K562 (cell line): ENCODE measurements at regions not wholly inside any gene's neighbourhood (a gene's known extent, or its start where the extent isn't known, plus 50 kb on each side); places are given as distances from the start of the nearest gene placed in this dataset.

ENCODE experiments used
- ATAC-seq: fragments of 200-7000 bp; cut with Tn5 transposase; 3 replicates; pipeline ENCODE4 v1.9.1; 2020; ENCODE audit warnings: moderate library complexity
- BruUV-seq: library from RNA; stranded (reverse); fragments of 400-500 nt; replicated peaks from 2 replicates; lab custom pipeline; 2021; lab: Mats Ljungman, UMichigan
- CTCF ChIA-PET: fragments of 300-600 bp; formaldehyde crosslinking; extraction: SDS; loops from one replicate; lab custom pipeline; 2021; ENCODE audit warnings: low intra/inter-chr PET ratio; lab: Yijun Ruan, JAX
- POLR2A ChIA-PET: fragments of 300-600, 350-650 bp; sonication (Branson Sonifier 250); formaldehyde crosslinking; extraction: SDS; loops from one replicate; lab custom pipeline; 2021; ENCODE audit warnings: antibody characterized with exemption, inconsistent platforms; lab: Yijun Ruan, JAX
- DNase-seq, 4 experiments: peaks; one replicate each; pipeline versions ENCODE4 v3.0.0 to v3.0.0-alpha.2; 2011 to 2018; ENCODE audit warnings: low spot score in 3 of 4, mixed read lengths in 3 of 4; ENCODE audit errors: extremely low read depth in 1 of 4
- FAIRE-seq: peaks from 2 replicates; lab custom pipeline; 2011; peaks lifted over from hg19 to GRCh38; lab: Jason Lieb, UNC
- H2AFZ ChIP-seq: 2 replicates; pipeline ENCODE4 v1.6.0; 2011; ENCODE audit warnings: low read depth, low read length, control low read depth, inconsistent platforms
- H3K27ac ChIP-seq: fragments of 200-600 bp; 3 replicates; pipeline ENCODE4 v1.8.0; 2011; ENCODE audit warnings: low read depth, mild to moderate bottlenecking, control low read depth, inconsistent platforms, low read length, moderate library complexity, mixed read lengths; ENCODE audit errors: extremely low read depth
- H3K27me3 ChIP-seq, 2 experiments: fragments of 300-600 bp in 1 of 2; 2 replicates in 1 of 2; 3 replicates in 1 of 2; pipeline versions ENCODE4 v1.6.0 to v1.8.0; 2011; ENCODE audit warnings: inconsistent platforms in 2 of 2, low read length in 2 of 2, mild to moderate bottlenecking in 1 of 2, mixed read lengths in 1 of 2, moderate library complexity in 1 of 2; ENCODE audit not compliant: control insufficient read depth in 2 of 2, insufficient read depth in 2 of 2
- H3K36me3 ChIP-seq: fragments of 300-600 bp; 3 replicates; pipeline ENCODE4 v1.8.0; 2011; ENCODE audit warnings: mild to moderate bottlenecking, low read length, inconsistent platforms; ENCODE audit not compliant: control insufficient read depth, insufficient read depth
- H3K4me1 ChIP-seq, 2 experiments: fragments of 200-600 bp in 1 of 2; replicated peaks in 1 of 2; 2 replicates in 1 of 2; 3 replicates in 1 of 2; pipeline versions ENCODE4 v1.5.1 to v1.8.0; 2011; ENCODE audit warnings: inconsistent platforms in 2 of 2, low read length in 2 of 2, mild to moderate bottlenecking in 1 of 2, mixed read lengths in 1 of 2, moderate library complexity in 1 of 2; ENCODE audit not compliant: control insufficient read depth in 2 of 2, insufficient read depth in 2 of 2
- H3K4me2 ChIP-seq: 2 replicates; pipeline ENCODE4 v1.6.1; 2011; ENCODE audit warnings: low read length, control low read depth, inconsistent platforms, mixed read lengths; ENCODE audit not compliant: insufficient read depth
- H3K4me3 ChIP-seq: fragments of 200-600 bp; sonication (generic), shearing (Covaris generic); 2 replicates; pipeline ENCODE4 v1.5.1; 2016; ENCODE audit warnings: control low read depth, inconsistent platforms
- H3K79me2 ChIP-seq: fragments of 200-600 bp; 3 replicates; pipeline ENCODE4 v1.8.0; 2011; ENCODE audit warnings: low read length, inconsistent platforms; ENCODE audit not compliant: control insufficient read depth, insufficient read depth
- H3K9ac ChIP-seq, 2 experiments: 2 replicates each; pipeline versions ENCODE4 v1.6.0 to v1.6.1; 2011; ENCODE audit warnings: low read depth in 2 of 2, low read length in 2 of 2, control low read depth in 1 of 2, inconsistent platforms in 1 of 2, mild to moderate bottlenecking in 1 of 2, mixed read lengths in 1 of 2; ENCODE audit not compliant: insufficient read depth in 1 of 2
- H3K9me1 ChIP-seq: one replicate; pipeline ENCODE4 v1.6.0; 2011; ENCODE audit warnings: inconsistent platforms, mild to moderate bottlenecking, low read length, moderate library complexity; ENCODE audit not compliant: control insufficient read depth, insufficient read depth
- H3K9me3 ChIP-seq: replicated peaks from 2 replicates; pipeline ENCODE4 v1.5.1; 2011; ENCODE audit warnings: low read depth, low read length, inconsistent platforms; ENCODE audit not compliant: control insufficient read depth, insufficient read depth
- H4K20me1 ChIP-seq: replicated peaks from 2 replicates; pipeline ENCODE4 v1.6.1; 2011; ENCODE audit warnings: low read length, inconsistent platforms, mixed read lengths; ENCODE audit not compliant: control insufficient read depth, insufficient read depth
- ARID2 ChIP-seq: fragments of 450-650 bp; IDR thresholded peaks from 2 replicates; pipeline ENCODE4 v1.6.1; 2017; ENCODE audit warnings: antibody characterized with exemption, mild to moderate bottlenecking
- CAMTA2 ChIP-seq: fragments of 250-450 bp; sonication (Bioruptor Pico); conservative IDR thresholded peaks from 2 replicates; pipeline ENCODE4 v1.5.1; 2022
- CHCHD3 ChIP-seq: fragments of 250-450 bp; sonication (Bioruptor Pico); IDR thresholded peaks from 2 replicates; pipeline ENCODE4 v2.1.2; 2022; ENCODE audit warnings: mild to moderate bottlenecking
- EGR1 ChIP-seq: fragments of 450-650 bp; conservative IDR thresholded peaks from 2 replicates; pipeline ENCODE4 v1.6.1; 2017; ENCODE audit warnings: mild to moderate bottlenecking
- ELF4 ChIP-seq: fragments of 450-650 bp; formaldehyde crosslinking; IDR thresholded peaks from 2 replicates; pipeline ENCODE4 v1.4.0; 2022; ENCODE audit warnings: missing genetic modification characterization
- FIP1L1 ChIP-seq: fragments of 200-400 bp; formaldehyde crosslinking; IDR thresholded peaks from 2 replicates; pipeline ENCODE4 v1.6.1; 2018; ENCODE audit warnings: mild to moderate bottlenecking, low read depth, low read length; ENCODE audit not compliant: poor library complexity, severe bottlenecking
- FUS ChIP-seq: fragments of 200-400 bp; formaldehyde crosslinking; optimal IDR thresholded peaks from 2 replicates; pipeline ENCODE3; 2017; ENCODE audit warnings: low read depth, low read length
- HMG20B ChIP-seq: fragments of 250-450 bp; sonication (Bioruptor Pico); IDR thresholded peaks from 2 replicates; pipeline ENCODE4 v1.5.0; 2021; ENCODE audit warnings: mild to moderate bottlenecking
- KLF16 ChIP-seq: IDR thresholded peaks from 2 replicates; pipeline ENCODE4 v1.6.1; 2016; ENCODE audit warnings: antibody characterized with exemption
- MAFF ChIP-seq: IDR thresholded peaks from 2 replicates; pipeline ENCODE4 v1.6.1; 2012; ENCODE audit warnings: low read length, improper control_type of control experiment
- NR2C1 ChIP-seq, 2 experiments: fragments of 450-650 bp; IDR thresholded peaks; 2 replicates each; pipeline ENCODE4 v1.6.1; 2017; ENCODE audit warnings: mild to moderate bottlenecking in 2 of 2, antibody characterized with exemption in 1 of 2, inconsistent platforms in 1 of 2, missing compliant biosample characterization in 1 of 2, missing genetic modification characterization in 1 of 2
- PTRF ChIP-seq: fragments of 450-650 bp; IDR thresholded peaks from 2 replicates; pipeline ENCODE4 v1.6.1; 2016; ENCODE audit warnings: mild to moderate bottlenecking, missing genetic modification characterization, missing compliant biosample characterization
- SREBF1 ChIP-seq: fragments of 150-350 bp; IDR thresholded peaks from 2 replicates; pipeline ENCODE4 v1.6.1; 2014; ENCODE audit warnings: antibody characterized with exemption, low read depth, low read length, borderline replicate concordance
- ZNF408 ChIP-seq: fragments of 250-450 bp; sonication (Bioruptor Pico); IDR thresholded peaks from 2 replicates; pipeline ENCODE4 v1.4.0; 2020; ENCODE audit warnings: low read depth, mild to moderate bottlenecking, moderate library complexity
- ZNF655 ChIP-seq: fragments of 250-450 bp; sonication (Bioruptor Pico); IDR thresholded peaks from 2 replicates; pipeline ENCODE4 v1.5.0; 2021
- ZNF699 ChIP-seq: fragments of 250-450 bp; sonication (Bioruptor Pico); IDR thresholded peaks from 2 replicates; pipeline ENCODE4 v1.8.0; 2021; ENCODE audit warnings: mild to moderate bottlenecking, moderate library complexity; ENCODE audit not compliant: insufficient replicate concordance
- WGBS: fragments of 100-300 bp; shearing (Covaris generic); methylation state at CpG from one replicate; pipeline ENCODE4 v1.1.6; 2016; ENCODE audit warnings: low coverage, mixed read lengths; ENCODE audit not compliant: insufficient coverage; ENCODE audit errors: missing lambda C conversion rate; 5-methylcytosine and 5-hydroxymethylcytosine counted together
- in situ Hi-C: fragments of 300-500 bp; cut with MboI; formaldehyde crosslinking; loops from 4 replicates; pipeline ENCODE4 v1.15.0; 2018; ENCODE audit warnings: inconsistent platforms, mixed read lengths
- intact Hi-C: fragments of 100-400 bp; cut with micrococcal nuclease; formaldehyde crosslinking; loops from 2 replicates; pipeline ENCODE4 v1.14.2; 2022
- TF ChIP-seq, protein P1 (sequence below): fragments of 450-650 bp; formaldehyde crosslinking; IDR thresholded peaks from 2 replicates; pipeline ENCODE4 v1.4.0; 2022; ENCODE audit warnings: missing genetic modification characterization
- TF ChIP-seq, protein P2 (sequence below): IDR thresholded peaks from 2 replicates; pipeline ENCODE4 v1.6.1; 2014; ENCODE audit warnings: antibody characterized with exemption

DNA sequence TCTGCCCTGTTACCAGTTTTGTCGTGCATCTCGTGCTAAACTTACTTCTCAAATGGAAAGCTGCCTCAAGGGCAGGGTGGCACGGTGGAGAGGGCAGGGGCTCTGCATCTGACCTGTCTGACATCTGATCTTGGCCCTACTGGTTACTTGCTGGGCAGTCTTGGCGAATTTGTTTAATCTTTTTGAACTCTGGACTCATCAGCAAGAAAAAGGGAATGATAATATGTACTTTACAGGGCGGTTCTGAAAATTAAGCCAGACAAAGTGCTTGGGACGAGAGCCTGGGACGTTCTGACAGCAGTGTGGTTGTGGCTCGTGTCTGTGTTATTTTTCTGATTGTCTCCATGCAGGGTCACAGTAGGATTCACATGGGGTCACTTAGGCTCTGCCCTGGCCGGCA, 659.3 kb downstream of the VRK1 start (continued):
- no peak for TF ChIP-seq NR2C1 (IDR thresholded peaks at IDR 0.05)
- TF ChIP-seq NR2C1 (tag; IDR thresholded peaks at IDR 0.05): no peak
- no peak for TF ChIP-seq HMG20B (CRISPR knock-in tag)
- no peak for TF ChIP-seq SREBF1

DNA sequence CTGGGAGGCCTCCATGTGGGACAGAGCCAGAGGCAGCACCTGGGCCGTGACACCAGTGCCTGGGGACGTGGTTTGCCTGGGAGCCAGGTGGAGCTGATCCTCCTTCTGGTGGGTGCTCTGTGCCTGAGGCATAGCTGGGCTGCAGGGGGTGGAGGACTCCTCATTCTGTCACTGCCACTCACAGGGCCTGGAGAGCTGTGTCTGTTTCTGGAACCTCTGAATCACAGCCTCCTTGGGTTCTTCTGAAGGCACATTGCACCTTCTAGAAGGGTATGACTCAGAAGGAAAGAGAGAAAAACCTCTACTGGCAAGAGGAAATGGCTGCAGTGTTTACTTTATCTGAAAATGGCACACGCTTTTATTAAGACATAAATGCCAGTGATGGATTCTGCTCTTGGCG, 659.8 kb downstream of the VRK1 start:
- FAIRE-seq (no peak), DNase-seq (no peak), ATAC-seq (no peak)
- Histone ChIP-seq H3K27me3 (peaks cover 0 to 5% of the 10 kb centered on the region in 2 experiments; a peak in 1 of 5 replicates), H3K9me3 (no peaks in the 10 kb centered on the region), H2AFZ (no peak overlapping the region), H3K4me2 (no peak overlapping the region), H3K36me3 (no peaks in the 10 kb centered on the region), H3K9me1 (no peaks in the 10 kb centered on the region), H3K4me3 (no peak overlapping the region), H3K4me1 (no peaks in the 10 kb centered on the region), H3K79me2 (no peaks in the 10 kb centered on the region), H4K20me1 (no peaks in the 10 kb centered on the region), H3K9ac (no peak overlapping the region), H3K27ac (no peak overlapping the region)
- WGBS: 0% methylated on average over 4 of the region's 4 CpGs
- ChIA-PET POLR2A (interaction anchor here (0.7 kb wide), 1 partner anchor 48 kb away, joined by 3 read pairs; no protein-coding TSS in a partner anchor), CTCF (no interaction called here)
- no TSS peak for BruUV-seq
- in situ Hi-C loops: no loop called here
- intact Hi-C loops: no loop called here
- TF ChIP-seq CHCHD3 (CRISPR knock-in tag): no peak
- TF ChIP-seq FIP1L1: no peak
- no peak for TF ChIP-seq ZNF655 (CRISPR knock-in tag)
- no peak for TF ChIP-seq ELF4 (CRISPR knock-in tag)
- TF ChIP-seq KLF16: no peak
- TF ChIP-seq FUS: no peak
- no peak for TF ChIP-seq ZNF699
- TF ChIP-seq MAFF: no peak
- no peak for TF ChIP-seq ZNF408
- TF ChIP-seq CAMTA2: no peak
- TF ChIP-seq, protein P1, sequence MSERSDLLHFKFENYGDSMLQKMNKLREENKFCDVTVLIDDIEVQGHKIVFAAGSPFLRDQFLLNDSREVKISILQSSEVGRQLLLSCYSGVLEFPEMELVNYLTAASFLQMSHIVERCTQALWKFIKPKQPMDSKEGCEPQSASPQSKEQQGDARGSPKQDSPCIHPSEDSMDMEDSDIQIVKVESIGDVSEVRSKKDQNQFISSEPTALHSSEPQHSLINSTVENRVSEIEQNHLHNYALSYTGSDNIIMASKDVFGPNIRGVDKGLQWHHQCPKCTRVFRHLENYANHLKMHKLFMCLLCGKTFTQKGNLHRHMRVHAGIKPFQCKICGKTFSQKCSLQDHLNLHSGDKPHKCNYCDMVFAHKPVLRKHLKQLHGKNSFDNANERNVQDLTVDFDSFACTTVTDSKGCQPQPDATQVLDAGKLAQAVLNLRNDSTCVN (CRISPR knock-in tag): no peak
- TF ChIP-seq, protein P2, sequence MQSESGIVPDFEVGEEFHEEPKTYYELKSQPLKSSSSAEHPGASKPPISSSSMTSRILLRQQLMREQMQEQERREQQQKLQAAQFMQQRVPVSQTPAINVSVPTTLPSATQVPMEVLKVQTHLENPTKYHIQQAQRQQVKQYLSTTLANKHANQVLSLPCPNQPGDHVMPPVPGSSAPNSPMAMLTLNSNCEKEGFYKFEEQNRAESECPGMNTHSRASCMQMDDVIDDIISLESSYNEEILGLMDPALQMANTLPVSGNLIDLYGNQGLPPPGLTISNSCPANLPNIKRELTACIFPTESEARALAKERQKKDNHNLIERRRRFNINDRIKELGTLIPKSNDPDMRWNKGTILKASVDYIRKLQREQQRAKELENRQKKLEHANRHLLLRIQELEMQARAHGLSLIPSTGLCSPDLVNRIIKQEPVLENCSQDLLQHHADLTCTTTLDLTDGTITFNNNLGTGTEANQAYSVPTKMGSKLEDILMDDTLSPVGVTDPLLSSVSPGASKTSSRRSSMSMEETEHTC: no peak
- no peak for TF ChIP-seq PTRF (tag)
- TF ChIP-seq ARID2: no peak
- TF ChIP-seq EGR1: no peak
